ENCODE measurements at regions not wholly inside any gene's neighbourhood (a gene's known extent, or its start where the extent isn't known, plus 50 kb on each side); places are given as distances from the start of the nearest gene placed in this dataset.
A peak's percentile ranks its signal among the peaks of the same experiment; 100 is the strongest.

GRCh38 chr3:20305647-20306046, 119.6 kb upstream of the SGO1 start:
- no peaks in the 10 kb centered on the region for H3K4me1 Mint-ChIP-seq
- no peak overlapping the region for H3K27ac Mint-ChIP-seq
- Histone ChIP-seq H3K36me3 (ENCODE audit: control insufficient read depth, insufficient read depth, low read length) (no peaks in the 10 kb centered on the region), H3K27ac (ENCODE audit: low read depth, low read length) (no peak overlapping the region), H3K9ac (ENCODE audit: extremely low read depth, low read length, poor library complexity, severe bottlenecking) (no peak overlapping the region), H3K4me1 (ENCODE audit: control insufficient read depth, insufficient read depth, low read length) (no peaks in the 10 kb centered on the region), H3K4me3 (ENCODE audit: low read length) (no peak overlapping the region), H3K27me3 (ENCODE audit: control insufficient read depth, insufficient read depth, low read length, poor library complexity, severe bottlenecking) (no peaks in the 10 kb centered on the region), H3K9me3 (ENCODE audit: control insufficient read depth, low read length) (peaks cover 19% of the 10 kb centered on the region)
- H3K4me3 Mint-ChIP-seq = no peak overlapping the region
- H3K27me3 Mint-ChIP-seq (ENCODE audit: insufficient read depth) = no peaks in the 10 kb centered on the region
- no peak for TF ChIP-seq CTCF (conservative IDR thresholded peaks at IDR 0.05)
- 83% methylated on average over 2 of the region's 2 CpGs; no CpG with 5 or more reads in 1 of the 2 experiments for WGBS, 2 experiments (ENCODE audit: insufficient coverage in 1 of 2, insufficient read length in 1 of 2)
- DNase-seq = no peak
- no peaks in the 10 kb centered on the region for H3K36me3 Mint-ChIP-seq (ENCODE audit: low read depth)
- H3K9me3 Mint-ChIP-seq = peaks cover 27% of the 10 kb centered on the region

- Mint-ChIP-seq H3K36me3 (ENCODE audit: low read depth) (no peaks in the 10 kb centered on the region), H3K27ac (no peak overlapping the region), H3K4me1 (no peaks in the 10 kb centered on the region), H3K27me3 (ENCODE audit: insufficient read depth) (no peaks in the 10 kb centered on the region), H3K9me3 (peaks cover 14% of the 10 kb centered on the region), H3K4me3 (no peak overlapping the region)
- no peak for TF ChIP-seq CTCF (conservative IDR thresholded peaks at IDR 0.05)
- Histone ChIP-seq H3K9ac (ENCODE audit: extremely low read depth, low read length, poor library complexity, severe bottlenecking) (no peak overlapping the region), H3K27me3 (ENCODE audit: control insufficient read depth, insufficient read depth, low read length, poor library complexity, severe bottlenecking) (no peaks in the 10 kb centered on the region), H3K4me1 (ENCODE audit: control insufficient read depth, insufficient read depth, low read length) (no peaks in the 10 kb centered on the region), H3K27ac (ENCODE audit: low read depth, low read length) (no peak overlapping the region), H3K36me3 (ENCODE audit: control insufficient read depth, insufficient read depth, low read length) (no peaks in the 10 kb centered on the region), H3K4me3 (ENCODE audit: low read length) (no peak overlapping the region), H3K9me3 (ENCODE audit: control insufficient read depth, low read length) (peaks cover 19% of the 10 kb centered on the region)
- DNase-seq = no peak
- WGBS, 2 experiments (ENCODE audit: insufficient coverage in 1 of 2, insufficient read length in 1 of 2) = 87 to 100% methylated on average over 1 to 7 of the region's 7 CpGs
Observed at GRCh38 chr3:20302766-20303165, 116.8 kb upstream of the SGO1 start.

- Histone ChIP-seq H3K9me3 (ENCODE audit: control insufficient read depth, low read length) (peaks cover 60% of the 10 kb centered on the region), H3K36me3 (ENCODE audit: control insufficient read depth, insufficient read depth, low read length) (no peaks in the 10 kb centered on the region), H3K4me1 (ENCODE audit: control insufficient read depth, insufficient read depth, low read length) (no peaks in the 10 kb centered on the region), H3K9ac (ENCODE audit: extremely low read depth, low read length, poor library complexity, severe bottlenecking) (no peak overlapping the region), H3K27ac (ENCODE audit: low read depth, low read length) (no peak overlapping the region), H3K27me3 (ENCODE audit: control insufficient read depth, insufficient read depth, low read length, poor library complexity, severe bottlenecking) (no peaks in the 10 kb centered on the region), H3K4me3 (ENCODE audit: low read length) (peak overlapping the region; percentile 1)
- H3K9me3 Mint-ChIP-seq = peaks cover 71% of the 10 kb centered on the region
- no peak overlapping the region for H3K4me3 Mint-ChIP-seq
- peak overlapping the region; percentile 82 for H3K27ac Mint-ChIP-seq
- H3K4me1 Mint-ChIP-seq = peaks cover 2% of the 10 kb centered on the region
- H3K36me3 Mint-ChIP-seq (ENCODE audit: low read depth) = peaks cover 12% of the 10 kb centered on the region
- no peaks in the 10 kb centered on the region for H3K27me3 Mint-ChIP-seq (ENCODE audit: insufficient read depth)
- DNase-seq = peak; percentile 58
- TF ChIP-seq CTCF (conservative IDR thresholded peaks at IDR 0.05) = no peak
Observed at GRCh38 chr3:20288050-20288449, 102.0 kb upstream of the SGO1 start.

All from endodermal cell (in vitro differentiated cells).